ENCODE measurements at regions not wholly inside any gene's neighbourhood (a gene's known extent, or its start where the extent isn't known, plus 50 kb on each side); places are given as distances from the start of the nearest gene placed in this dataset.

DNA sequence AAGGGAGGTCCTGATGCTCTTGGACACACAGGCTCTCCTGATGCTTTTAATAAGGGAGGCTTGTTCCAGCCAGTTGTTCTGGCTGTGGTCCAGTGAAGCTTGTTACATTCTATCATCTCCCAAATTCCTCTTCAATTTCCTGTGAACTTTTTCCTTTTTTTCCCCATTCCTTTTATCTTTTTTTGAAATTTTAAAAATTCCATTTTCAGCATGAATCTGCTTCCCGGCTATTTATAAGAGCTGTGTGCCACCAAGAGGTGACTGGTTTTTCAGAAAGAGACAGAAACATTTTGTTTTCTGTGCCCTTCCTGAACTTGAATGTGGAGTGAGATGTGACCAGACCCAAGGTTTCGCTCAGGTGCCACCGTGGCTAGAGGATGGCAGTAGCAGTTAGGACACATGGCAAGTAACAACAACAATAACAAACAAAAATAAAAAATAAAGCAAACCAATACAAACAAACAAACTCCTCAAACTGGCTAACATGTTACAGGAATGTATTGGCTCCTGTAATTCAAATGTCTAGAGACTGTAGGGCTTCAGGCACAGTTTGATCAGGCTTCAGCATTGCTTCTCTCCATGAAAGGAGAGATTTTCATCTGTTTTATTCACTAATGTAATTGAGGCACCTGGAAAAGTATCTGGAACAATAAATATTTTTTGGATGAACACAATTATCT lies 121.1 kb downstream of the BOD1 start:
- no peaks in the 10 kb centered on the region for H3K9me3 Mint-ChIP-seq
- TF ChIP-seq CTCF (conservative IDR thresholded peaks at IDR 0.05), result no peak
- no peak overlapping the region for H3K27ac Mint-ChIP-seq (ENCODE audit: unreplicated experiment)
- peaks cover 7% of the 10 kb centered on the region for H3K4me1 Mint-ChIP-seq
- no peak overlapping the region for H3K4me3 Mint-ChIP-seq
- no peak for DNase-seq (ENCODE audit: low read depth, low spot score)
- H3K36me3 Mint-ChIP-seq (ENCODE audit: low read depth), result no peaks in the 10 kb centered on the region
- H3K27me3 Mint-ChIP-seq (ENCODE audit: low read depth), result no peaks in the 10 kb centered on the region

GRCh38 chr5:173494446-173494845 lies 122.0 kb downstream of the BOD1 start:
- no peaks in the 10 kb centered on the region for H3K36me3 Mint-ChIP-seq (ENCODE audit: low read depth)
- no peaks in the 10 kb centered on the region for H3K27me3 Mint-ChIP-seq (ENCODE audit: low read depth)
- H3K4me1 Mint-ChIP-seq, result peaks cover 7% of the 10 kb centered on the region
- DNase-seq (ENCODE audit: low read depth, low spot score), result no peak
- no peak overlapping the region for H3K27ac Mint-ChIP-seq (ENCODE audit: unreplicated experiment)
- H3K9me3 Mint-ChIP-seq, result no peaks in the 10 kb centered on the region
- no peak overlapping the region for H3K4me3 Mint-ChIP-seq
- TF ChIP-seq CTCF (conservative IDR thresholded peaks at IDR 0.05), result no peak

DNA sequence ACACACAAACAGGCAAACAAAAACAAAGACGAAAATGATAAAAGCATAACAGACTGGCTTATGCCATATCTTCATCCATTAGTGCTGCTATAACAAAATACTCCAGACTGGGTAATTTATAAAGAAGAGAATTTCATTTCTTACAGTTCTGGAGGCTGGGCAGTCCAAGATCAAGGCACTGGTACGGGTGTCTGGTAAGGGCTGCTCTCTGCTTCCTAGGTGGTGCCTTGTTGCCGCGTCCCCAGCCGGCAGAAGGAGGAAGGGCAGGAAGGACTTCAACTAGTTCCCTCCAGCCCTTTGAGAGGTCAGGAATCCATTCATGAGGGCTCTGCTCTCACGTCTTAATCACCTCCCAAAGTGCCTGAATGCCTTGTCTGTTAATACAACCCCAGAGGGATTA lies 122.6 kb downstream of the BOD1 start:
- Mint-ChIP-seq H3K36me3 (ENCODE audit: low read depth) (no peaks in the 10 kb centered on the region), H3K4me1 (peaks cover 7% of the 10 kb centered on the region), H3K9me3 (no peaks in the 10 kb centered on the region), H3K27ac (ENCODE audit: unreplicated experiment) (no peak overlapping the region), H3K4me3 (no peak overlapping the region), H3K27me3 (ENCODE audit: low read depth) (no peaks in the 10 kb centered on the region)
- no peak for DNase-seq (ENCODE audit: low read depth, low spot score)
- no peak for TF ChIP-seq CTCF (conservative IDR thresholded peaks at IDR 0.05)

GRCh38 chr5:173493040-173493439 lies 123.4 kb downstream of the BOD1 start:
- Mint-ChIP-seq H3K36me3 (ENCODE audit: low read depth) (no peaks in the 10 kb centered on the region), H3K4me1 (no peaks in the 10 kb centered on the region), H3K27ac (ENCODE audit: unreplicated experiment) (no peak overlapping the region), H3K27me3 (ENCODE audit: low read depth) (no peaks in the 10 kb centered on the region), H3K9me3 (no peaks in the 10 kb centered on the region), H3K4me3 (no peak overlapping the region)
- no peak for TF ChIP-seq CTCF (conservative IDR thresholded peaks at IDR 0.05)
- DNase-seq (ENCODE audit: low read depth, low spot score), result no peak

DNA sequence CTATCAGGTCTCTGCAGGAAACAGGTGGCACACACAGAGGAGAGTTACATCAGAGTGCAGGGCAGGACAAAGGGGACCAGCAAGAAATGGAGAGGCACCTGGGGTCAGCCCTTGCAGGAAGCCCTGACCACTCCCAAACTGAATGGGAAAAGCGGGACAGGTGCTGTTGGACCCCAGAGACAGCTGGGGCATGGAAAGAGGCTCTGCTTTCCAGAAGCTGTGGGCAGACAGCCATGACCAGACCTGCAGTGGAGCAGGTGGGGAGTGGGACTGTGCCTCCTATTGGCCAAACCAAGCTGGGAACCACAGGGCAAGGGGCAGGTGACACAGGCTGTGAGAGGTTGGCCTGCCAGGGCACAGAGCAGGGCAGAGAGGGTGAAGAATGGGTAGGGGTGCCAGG lies 125.8 kb downstream of the BOD1 start:
- no peaks in the 10 kb centered on the region for H3K27me3 Mint-ChIP-seq (ENCODE audit: low read depth)
- no peaks in the 10 kb centered on the region for H3K36me3 Mint-ChIP-seq (ENCODE audit: low read depth)
- no peaks in the 10 kb centered on the region for H3K4me1 Mint-ChIP-seq
- no peak for DNase-seq (ENCODE audit: low read depth, low spot score)
- no peak overlapping the region for H3K27ac Mint-ChIP-seq (ENCODE audit: unreplicated experiment)
- no peak overlapping the region for H3K4me3 Mint-ChIP-seq
- no peak for TF ChIP-seq CTCF (conservative IDR thresholded peaks at IDR 0.05)
- no peaks in the 10 kb centered on the region for H3K9me3 Mint-ChIP-seq
